NOMO-1 treated with DMSO at 0.1 percent for 48 hours (cell line): ENCODE measurements at regions not wholly inside any gene's neighbourhood (a gene's known extent, or its start where the extent isn't known, plus 50 kb on each side); places are given as distances from the start of the nearest gene placed in this dataset.

Experiments used
- DNase-seq: peaks from one replicate; lab custom pipeline; 2025; ENCODE audit not compliant: unreplicated experiment; lab: John Stamatoyannopoulos, UW

DNA sequence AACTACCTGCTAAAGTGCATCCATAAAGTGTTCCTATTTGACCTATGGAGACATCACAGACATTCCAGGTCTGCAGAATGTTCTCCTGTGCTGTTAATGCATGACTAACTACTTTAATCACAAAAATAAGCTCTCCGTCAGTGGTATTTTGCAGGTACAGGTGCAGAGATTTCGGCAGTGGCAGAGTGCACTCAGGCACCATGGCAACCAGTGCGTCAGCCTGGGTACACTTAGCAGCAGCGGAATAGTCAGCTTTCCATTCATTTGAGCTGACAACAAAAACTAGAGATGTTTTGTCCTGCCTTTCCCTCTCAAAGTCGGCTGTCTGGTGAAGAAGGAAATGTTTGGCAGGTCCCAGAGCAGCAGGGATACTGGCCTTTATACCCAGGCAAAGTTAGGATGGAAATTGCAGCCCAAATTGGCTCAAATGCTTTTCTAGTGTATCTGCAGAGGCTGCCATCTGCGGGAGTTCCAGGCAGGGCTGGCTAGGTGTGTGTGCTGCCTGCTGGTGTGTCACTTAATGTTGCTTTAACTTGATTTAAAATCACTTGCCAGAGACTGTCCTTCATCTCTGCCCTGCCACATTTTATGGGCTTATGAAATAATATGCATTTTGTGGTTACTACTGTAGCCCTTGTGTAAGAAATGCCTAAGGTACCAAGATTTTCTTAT lies 195.8 kb downstream of the RAP2A start:
- DNase-seq = no peak

DNA sequence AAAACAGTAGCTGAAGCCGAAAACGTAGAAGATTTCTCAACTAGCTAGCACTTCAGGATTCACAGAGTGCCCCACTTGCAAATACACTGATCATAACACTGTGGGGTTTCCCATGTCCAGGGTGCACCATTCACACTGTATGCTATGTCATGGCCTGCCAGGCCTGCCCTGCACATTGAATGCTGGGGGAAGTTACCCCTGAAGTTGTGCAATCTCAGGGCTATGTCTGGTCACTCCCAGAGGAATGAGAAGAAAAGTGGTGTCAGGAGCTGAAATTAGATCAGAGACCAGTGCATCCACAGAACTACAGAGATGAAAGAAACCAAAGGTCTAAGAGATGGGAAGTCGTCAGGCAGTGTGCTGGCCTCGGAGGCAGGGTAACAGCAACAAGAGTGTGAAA lies 196.8 kb downstream of the RAP2A start:
- no peak for DNase-seq

DNA sequence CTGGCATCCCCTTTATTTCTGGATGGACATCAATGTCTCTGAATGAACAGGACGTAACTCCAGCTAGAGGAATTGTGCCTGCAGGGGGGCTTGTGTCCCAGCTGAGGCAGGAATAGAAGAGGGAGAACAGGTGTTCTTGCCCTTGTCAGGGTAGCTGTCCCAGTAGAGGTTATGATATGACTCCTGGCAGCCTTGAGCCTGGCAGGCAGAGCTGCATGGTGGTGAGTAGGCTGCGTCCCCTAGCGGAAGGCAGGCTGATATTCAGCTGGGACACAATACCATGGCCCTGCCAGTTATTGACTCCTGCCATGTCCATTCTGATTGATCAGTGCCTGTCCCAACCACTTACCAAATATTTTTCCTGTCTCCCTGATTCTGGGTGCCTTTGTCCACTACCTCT lies 197.2 kb downstream of the RAP2A start:
- no peak for DNase-seq

DNA sequence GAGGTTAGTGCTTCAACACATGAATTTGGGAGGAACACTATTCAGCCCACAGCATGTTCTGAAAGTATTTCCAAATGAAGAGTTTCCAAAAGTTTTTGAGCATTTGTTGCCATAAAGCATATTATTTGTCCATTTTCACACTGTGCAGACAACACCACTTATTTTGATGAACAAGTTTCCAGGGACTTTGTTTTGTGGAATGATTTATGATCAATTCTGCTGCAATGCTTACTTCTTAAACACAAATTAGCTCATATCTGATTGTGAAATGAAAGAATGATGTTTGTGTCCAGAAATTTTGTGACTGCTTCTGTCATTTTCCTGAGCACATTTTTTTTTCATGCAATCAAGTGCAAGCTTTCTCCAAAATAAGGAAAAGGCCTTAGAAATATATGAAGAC lies 205.3 kb downstream of the RAP2A start:
- DNase-seq = no peak

DNA sequence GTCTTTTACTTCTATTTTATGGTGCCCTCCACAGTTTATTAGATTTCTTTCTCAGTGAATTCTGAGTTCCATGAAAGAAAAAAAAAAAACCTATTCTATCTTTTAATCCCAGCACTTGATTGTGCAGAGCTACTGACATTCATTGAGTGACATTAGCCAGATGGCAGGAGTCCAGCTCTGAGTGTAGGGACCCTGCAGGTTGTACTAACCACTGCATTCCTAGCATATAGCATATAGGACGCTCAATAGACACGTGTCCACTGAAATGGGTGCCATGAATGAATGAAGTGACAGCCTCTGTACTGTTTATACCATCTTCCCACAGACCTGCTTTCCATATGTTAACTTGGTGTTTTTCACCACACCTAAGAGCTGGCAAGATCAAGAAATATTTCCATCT lies 206.3 kb downstream of the RAP2A start:
- DNase-seq = no peak

DNA sequence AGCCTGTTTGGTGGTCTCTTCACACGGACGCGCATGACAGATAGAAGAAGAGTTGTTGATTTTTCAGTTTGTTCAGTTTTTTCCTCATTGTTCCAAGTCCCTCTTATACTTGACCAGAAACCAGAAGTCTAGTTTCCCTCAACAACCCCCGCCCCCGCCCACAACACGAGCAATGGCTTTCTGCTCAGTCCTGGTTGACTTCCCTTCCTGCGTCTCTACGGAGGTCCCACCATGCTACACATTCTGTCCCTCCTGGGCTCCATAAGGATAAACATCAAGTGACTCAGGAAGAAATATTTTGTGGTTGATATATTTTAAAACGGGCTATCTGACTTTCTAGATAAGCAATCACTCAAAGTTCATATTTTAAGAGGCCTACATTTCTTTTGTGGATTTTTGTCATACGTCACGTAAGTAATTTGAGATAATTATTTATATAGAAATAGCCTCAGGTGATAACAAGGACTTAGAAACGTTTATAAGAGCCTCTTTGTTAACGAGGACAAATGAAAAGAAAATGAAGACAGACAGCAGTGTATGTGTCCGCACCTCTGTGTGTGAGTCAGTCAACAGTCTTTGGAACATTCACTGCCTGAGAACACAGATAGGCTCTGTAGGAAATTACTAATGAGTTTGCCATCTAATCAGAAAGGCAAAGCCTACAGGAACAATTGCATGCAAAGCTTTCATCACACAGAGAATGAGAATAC lies 214.4 kb downstream of the RAP2A start:
- no peak for DNase-seq

DNA sequence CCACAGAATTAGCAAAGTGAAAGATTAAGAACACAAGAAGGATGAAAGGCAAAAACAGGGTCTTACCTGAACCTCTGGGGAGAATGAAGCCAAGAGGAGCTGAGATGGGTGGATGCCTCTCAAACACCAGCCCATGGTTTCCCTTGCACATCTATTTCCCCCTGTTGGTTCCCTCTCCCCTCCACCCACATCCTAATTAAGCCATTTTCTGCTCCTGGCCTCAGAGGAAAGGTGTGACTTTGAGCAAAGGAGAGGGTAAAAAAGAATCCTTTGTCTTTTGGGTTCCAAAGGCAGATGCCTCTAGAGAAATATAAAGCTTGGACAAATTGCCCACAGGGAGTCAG lies 214.9 kb downstream of the RAP2A start:
- no peak for DNase-seq

DNA sequence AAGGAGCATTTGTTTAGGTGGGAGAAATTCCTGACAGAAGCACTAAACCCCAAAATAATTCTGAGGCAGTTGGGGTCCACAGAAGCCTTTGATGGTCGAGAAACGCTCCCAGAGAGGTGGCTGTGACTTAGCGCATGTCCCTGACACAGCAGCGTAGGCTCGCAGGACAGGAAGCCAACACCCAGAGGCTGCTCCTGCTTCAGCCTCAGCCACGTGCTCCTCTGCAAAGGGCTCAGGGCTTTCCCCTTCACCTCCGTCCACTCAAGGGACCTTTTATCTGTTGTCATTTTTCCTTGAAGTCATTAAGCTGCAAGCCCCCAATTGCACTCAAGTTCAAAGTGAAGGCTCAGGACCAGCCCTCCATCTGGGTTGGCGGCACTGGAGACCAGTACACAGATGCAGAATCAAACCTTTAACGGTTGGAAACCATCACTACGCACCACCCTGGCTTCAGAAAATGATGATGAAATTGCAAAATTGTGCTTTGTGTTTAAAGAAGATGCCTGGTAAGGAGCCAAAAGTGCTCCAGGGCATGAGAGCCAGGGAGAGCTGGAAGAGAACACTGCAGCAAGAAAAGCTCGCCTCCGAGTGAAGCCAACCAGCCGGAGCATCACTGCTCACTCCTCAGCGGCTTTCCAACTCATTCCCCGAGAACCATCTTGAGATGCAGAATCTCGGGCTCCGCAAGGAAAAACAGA lies 219.6 kb downstream of the RAP2A start:
- no peak for DNase-seq

DNA sequence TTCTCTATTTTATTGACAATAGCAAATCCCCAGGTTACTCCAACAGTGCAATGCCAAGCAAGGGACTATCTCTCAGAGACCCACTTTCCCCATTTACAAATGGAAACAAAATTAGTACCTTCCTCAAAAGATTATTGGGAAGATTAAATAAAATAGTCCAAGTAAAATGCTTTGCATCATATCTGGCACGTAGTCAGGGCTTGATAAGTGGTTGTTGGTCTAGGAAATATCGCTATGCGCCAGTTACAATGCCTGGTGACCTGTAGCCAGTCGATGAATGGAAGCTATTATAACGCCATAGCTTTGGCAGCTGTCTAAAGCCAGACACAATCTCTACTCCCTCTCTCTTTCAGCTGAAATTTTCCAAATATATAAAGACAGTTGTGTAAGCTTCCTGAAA lies 220.3 kb downstream of the RAP2A start:
- no peak for DNase-seq

DNA sequence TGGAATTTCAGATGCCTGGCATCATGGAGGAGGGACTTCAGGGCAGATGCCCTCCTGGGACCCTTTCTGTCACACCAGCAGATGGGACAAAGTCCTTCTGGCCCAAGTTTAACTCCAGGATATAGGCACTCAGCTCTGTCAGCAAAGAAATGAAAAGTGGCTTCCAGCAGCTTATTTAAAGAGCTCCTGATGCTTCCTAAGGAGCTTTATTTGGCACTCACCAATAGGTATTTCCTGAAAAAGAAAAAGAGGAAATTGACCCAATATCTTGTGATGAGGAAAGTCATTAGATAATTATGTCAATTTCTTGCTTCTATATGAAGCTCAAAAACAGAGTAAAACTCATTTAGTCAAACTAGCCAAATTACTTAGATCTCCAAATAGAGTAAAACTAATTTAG lies 224.6 kb downstream of the RAP2A start:
- no peak for DNase-seq

DNA sequence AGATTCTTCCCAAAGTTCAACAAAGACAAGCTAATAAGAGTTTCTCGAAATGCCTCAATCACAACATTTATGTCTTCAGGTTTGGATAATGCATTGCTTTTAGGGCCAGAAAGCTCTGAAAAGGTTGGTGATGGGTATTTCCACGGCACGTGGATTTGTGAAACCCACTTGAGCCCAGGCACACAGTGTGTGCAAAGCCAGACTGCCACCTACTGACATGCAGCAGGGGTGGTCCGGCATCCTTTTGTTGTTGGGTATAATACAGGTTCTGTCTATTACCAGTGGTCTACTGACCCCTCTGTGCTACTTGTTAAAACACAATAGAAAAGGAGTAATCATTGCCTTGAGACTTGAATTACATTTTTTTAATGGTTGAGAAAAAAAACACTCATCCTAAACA lies 225.6 kb downstream of the RAP2A start:
- DNase-seq = no peak

DNA sequence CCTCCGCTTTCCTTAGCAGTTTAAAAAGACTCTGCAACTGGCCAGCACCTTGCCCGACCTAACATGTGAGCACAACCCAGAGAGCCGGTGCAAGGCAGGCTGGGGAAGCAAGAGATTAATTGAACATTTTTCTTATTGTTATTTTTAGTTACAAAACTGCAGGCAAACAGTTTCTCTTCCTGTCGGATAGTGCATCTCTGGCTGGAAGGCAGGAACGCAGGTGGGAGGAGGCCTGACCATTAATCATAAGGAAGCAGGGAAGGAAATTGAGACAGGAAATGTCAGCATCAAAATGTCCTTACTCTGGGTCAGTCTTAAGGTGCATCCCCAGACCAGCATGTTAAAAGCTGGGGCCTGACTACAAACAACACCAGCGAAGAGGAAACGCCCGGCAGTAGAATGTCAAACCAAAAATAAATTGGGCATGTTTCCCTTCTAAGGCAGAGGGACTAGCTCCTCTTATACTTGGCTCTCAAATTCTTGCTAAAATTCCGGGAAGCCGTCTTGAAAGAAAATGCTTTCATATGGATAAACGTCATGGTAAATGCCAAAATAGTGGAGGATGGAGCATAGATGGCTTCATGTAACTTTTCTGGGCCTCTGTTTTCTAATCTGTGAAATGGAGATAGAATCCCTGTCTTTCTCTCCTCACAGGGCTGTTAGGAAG lies 226.8 kb downstream of the RAP2A start:
- no peak for DNase-seq

DNA sequence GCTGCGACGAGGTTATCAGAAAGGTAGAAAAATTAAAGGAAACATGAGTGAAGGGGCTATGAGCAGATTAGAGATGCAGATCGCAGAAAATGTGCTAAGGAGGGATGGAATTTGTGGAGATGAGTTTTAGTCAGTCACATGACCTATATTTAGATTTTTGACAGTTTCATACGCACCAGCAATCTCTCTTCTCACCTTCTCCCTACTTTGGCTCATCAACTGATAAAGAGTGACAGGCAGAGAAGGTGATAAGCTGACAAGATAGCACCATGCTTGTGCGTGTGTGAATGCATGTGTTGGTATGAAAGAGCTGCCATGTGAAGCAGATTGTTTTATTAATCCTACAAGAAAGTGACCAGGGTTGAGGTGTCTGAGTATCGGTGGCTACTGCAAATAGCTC lies 252.6 kb downstream of the RAP2A start:
- DNase-seq = no peak

DNA sequence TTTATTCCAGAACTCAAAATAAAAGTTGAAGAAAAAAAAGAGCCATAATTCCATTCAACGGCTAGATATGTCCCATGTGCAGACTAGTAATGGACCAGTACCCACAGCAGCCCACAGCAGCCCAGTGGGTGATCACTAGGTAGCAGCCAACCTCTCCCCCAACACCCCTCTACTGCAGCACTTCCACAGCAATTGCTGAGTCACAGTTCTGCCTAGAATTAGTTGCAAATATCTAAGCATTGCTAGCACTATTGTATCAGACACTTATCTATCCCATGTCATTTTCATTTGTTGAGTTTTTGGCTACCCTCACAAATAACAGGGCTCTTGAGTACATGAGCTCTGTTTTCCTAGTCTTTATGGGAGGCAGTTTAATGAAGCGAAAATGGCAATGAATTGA lies 258.7 kb downstream of the RAP2A start:
- no peak for DNase-seq

DNA sequence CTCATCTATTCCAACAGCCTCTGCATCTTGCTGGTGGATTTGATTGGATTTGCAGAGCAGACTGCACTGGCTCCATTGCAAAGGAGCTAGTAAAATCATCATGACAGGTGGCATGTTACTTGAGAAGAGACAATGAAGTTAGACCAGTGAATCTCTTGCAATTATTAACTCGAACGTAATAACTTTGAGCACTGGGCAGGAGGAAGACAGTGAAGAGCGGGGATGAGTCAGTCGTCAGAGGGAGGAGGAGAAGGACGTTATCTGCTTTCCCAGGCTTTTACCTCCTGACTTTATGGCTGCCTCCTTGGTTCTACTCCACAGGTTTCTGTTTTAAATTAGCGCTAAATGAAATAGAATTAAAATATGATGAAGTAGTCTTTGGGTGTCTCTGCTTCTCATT lies 257.8 kb upstream of the IPO5 start:
- no peak for DNase-seq

DNA sequence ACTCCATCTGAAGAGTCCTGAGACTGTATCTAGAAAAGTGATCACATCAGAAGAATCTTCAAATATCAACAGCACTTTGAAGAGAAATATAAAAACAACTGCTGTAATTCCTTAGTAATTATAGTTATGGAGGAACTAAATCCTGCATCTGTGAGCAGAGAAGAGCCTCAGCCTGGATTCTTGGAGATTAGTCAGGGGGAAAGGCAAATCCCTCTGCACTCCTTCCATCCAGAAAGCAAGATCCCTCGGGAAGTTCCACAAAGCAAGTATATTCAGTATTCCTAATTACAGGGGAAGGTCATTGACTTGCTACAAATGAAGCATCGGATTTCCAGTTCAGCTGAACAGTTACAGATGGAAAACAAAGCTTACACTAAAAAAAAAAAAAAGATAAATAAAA lies 256.6 kb upstream of the IPO5 start:
- no peak for DNase-seq

DNA sequence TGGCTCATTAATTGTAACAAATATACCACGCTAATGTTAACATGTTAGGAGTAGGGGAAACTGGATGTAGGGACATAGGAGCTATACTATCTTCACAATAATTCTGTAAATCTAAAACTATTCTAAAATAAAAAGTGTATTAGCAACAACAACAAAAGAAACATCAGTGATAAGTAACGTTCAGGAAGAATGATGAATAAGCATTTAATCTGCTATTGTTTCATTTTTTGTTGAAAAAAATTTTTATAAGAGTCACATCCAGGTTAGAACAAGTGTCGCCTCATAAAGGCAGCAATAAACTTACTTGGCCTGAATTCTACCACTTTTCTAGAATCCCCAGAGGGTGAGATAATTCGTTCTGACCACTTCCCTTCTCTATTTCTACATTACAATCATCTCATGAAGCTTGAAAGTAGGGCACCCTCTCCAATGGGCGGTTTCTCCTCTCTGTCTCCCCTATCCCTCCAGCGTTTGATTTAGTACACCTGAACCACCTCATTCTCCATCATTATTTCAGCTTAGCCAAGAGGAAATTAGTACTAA lies 253.1 kb upstream of the IPO5 start:
- no peak for DNase-seq

DNA sequence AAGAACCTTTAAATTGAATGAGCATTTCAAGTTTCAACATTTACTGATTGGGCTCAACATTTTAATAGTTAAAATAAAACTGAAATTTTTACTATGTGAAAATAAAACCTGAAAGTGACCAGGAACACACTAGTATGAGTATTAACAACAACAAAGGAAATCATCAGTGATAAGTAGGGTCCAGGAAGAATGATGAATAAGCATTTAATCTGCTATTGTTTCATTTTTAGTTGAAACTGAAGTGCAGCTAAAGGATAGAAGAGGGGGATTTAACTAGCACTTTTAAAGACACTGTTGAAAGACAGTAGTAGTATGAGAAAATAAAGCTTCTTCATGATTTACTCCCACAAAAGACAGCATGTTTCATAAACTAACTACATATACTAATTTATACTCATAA lies 250.9 kb upstream of the IPO5 start:
- no peak for DNase-seq

DNA sequence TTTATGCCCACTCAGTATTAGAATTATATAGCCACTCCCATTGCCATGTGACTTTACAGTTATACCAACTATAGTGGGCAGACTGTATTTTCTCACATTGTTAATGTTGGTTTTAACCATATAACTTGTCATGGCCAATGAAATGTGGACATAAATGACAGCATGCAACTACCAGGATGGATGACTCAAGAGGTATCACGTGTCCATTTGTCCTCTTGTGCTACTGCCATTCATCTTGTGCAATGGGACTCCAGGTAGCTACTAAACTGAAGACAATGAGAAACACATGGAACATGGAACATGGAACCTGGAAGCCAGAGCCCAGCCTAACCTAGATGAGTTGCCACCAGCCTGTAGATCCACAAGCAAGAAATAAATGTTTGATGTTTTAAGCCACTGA lies 242.7 kb upstream of the IPO5 start:
- no peak for DNase-seq

DNA sequence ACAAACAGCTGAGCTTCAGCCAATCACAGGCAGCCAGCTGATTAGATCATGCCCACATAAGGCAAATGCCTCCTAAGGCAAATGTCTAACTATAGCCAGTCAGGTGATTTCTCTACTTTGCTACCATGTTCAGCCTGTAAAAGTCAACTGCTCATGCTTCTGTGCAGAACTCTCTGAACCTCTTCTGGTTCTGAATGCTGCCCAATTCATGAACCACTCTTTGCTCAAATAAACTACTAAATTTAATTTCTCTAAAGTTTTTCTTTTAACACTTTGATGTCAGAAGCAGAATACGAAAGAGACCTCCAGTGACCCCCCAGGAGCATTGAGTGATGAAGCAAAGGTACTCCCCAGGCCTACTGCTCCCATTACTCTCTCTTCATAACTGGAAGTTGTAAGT lies 240.7 kb upstream of the IPO5 start:
- no peak for DNase-seq

DNA sequence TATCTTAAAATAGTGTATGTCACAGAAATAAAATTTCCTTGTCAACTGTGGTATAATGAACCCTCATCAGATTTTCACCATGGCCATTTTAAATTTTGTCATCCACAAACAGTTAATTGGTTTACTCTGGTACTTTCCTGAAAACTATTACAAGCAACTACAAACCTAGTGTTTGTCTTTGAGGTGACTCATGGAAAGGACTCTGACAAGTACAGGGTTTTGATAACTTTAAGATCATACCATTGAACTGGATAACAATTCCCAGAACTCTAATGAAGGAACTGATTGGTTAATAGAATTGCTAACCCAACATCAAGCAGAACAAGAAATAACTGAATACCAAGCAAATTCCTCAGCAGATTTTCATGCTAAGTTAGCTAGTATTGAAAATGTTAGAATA lies 237.7 kb upstream of the IPO5 start:
- DNase-seq = no peak

DNA sequence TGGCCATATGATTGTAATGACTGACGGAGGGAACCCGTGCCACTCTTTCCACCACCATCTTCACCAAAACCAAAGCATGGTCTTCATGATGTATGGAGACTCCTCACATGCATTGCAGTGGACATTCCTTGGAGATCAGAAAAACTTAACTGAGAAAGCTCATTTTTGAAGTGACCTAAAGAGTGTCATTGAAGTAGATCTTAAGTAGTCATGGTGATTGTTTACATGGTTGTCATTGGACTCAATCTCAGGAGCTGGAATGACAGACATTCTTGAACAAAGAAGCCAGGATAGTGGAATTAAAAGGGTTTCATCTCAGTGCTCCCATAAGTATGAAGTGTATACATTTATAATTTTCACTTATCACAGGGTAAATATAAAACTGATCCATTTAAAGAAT lies 236.7 kb upstream of the IPO5 start:
- DNase-seq = no peak
